ENCODE measurements at regions not wholly inside any gene's neighbourhood (a gene's known extent, or its start where the extent isn't known, plus 50 kb on each side); places are given as distances from the start of the nearest gene placed in this dataset.

DNA sequence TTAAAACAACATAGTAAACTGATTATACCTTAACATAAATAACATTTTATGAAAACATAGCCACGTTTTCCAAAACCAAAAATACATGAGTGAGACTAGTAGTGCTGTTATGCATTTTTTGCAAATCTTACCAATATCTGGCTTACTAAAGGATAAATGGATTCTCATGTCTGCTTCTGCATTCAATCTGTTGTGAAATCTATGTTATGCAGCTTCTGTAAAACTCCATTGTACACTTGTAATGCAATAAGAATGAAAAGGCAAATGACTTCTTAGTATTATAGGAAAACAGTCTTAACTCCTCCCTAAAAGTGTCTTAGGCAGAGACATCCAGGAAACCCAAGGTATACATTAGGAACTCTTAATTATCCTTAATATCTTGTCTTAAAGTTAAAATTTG, 330.9 kb upstream of the THBS1 start:
- Histone ChIP-seq H4K8ac (ENCODE audit: low read depth, low read length) (no peak overlapping the region), H3K9ac (ENCODE audit: low read depth, low read length, poor library complexity) (no peak overlapping the region), H3K18ac (ENCODE audit: low read length) (no peak overlapping the region), H4K91ac (ENCODE audit: low read depth, low read length, poor library complexity) (no peak overlapping the region), H3K14ac (ENCODE audit: low read length) (no peak overlapping the region), H3K27ac (replicated peaks; ENCODE audit: low read length) (no peak overlapping the region), H3K79me1 (ENCODE audit: low read depth, low read length) (no peaks in the 10 kb centered on the region), H3K4me3 (ENCODE audit: low read length in 2 of 2) (no peak overlapping the region), H3K23ac (ENCODE audit: low read depth, low read length, poor library complexity) (no peak overlapping the region), H3K4me2 (ENCODE audit: insufficient read depth, low read length, poor library complexity, severe bottlenecking) (no peak overlapping the region), H2BK15ac (ENCODE audit: low read length) (no peak overlapping the region), H3K36me3 (replicated peaks in 1 of 2; ENCODE audit: control insufficient read depth in 2 of 2, insufficient read depth in 2 of 2, low read length in 2 of 2) (no peaks in the 10 kb centered on the region), H2AFZ (ENCODE audit: low read length) (no peak overlapping the region), H3K4me1 (ENCODE audit: control insufficient read depth in 2 of 2, insufficient read depth in 1 of 2, low read depth in 1 of 2, low read length in 2 of 2) (peaks cover 0 to 2% of the 10 kb centered on the region in 2 donors), H2BK120ac (ENCODE audit: low read depth, low read length) (no peak overlapping the region), H2BK5ac (ENCODE audit: low read length) (no peak overlapping the region), H2AK5ac (ENCODE audit: low read depth, low read length) (no peak overlapping the region), H3K9me3 (replicated peaks in 1 of 2; ENCODE audit: control insufficient read depth in 2 of 2, insufficient read depth in 1 of 2, low read depth in 1 of 2, low read length in 2 of 2) (no peaks in the 10 kb centered on the region), H2BK12ac (ENCODE audit: low read length) (no peak overlapping the region), H3K27me3 (ENCODE audit: control insufficient read depth in 3 of 3, insufficient read depth in 3 of 3, low read depth in 1 of 3, low read length in 3 of 3) (no peaks in the 10 kb centered on the region), H3K4ac (ENCODE audit: low read length) (no peak overlapping the region)
- no peak for DNase-seq (ENCODE audit: low spot score)
- no CpG with 5 or more reads among the region's 1 CpG for WGBS, 2 donors (ENCODE audit: extremely low coverage in 2 of 2, insufficient read length in 2 of 2, insufficient replicate concordance in 1 of 2)

DNA sequence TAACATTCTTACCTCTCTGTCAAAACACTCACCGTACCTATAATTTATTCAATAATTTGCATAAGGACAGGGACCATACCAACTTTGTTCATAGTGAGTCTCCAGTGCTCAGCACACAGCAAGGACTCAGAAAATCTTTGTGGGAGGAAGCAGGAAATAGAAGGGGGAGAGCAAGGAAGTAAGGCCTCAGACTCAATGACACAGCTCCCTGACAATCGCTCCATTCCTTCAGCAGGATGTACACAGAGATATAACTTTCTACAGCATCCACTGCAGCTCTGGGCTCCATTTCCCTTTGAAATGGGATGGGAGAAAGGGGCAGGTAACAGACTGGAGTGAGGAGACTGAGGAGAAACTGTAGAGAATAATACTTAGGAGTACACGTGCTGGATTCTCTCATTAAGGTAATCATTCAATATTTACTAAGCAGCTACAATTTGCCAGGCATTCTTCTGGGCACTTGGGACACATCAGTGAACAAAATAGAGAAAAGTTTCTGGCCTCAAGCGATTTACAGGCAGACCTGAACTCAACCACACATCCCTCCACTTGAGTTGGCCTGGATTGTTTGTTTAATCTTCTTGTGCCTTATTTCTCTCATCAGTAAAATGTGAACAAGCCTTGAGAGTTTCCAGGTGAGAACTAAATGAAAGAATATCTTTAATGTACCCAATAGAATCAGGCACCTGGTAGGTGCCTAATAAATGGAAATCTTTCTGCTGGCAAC, 330.3 kb upstream of the THBS1 start:
- no peak overlapping the region for H3K4me3 ChIP-seq (ENCODE audit: low read length in 2 of 2)
- H3K27me3 ChIP-seq (ENCODE audit: control insufficient read depth in 3 of 3, insufficient read depth in 3 of 3, low read depth in 1 of 3, low read length in 3 of 3), result no peaks in the 10 kb centered on the region
- H3K9ac ChIP-seq (ENCODE audit: low read depth, low read length, poor library complexity), result no peak overlapping the region
- H3K27ac ChIP-seq (replicated peaks; ENCODE audit: low read length), result no peak overlapping the region
- no peak overlapping the region for H3K23ac ChIP-seq (ENCODE audit: low read depth, low read length, poor library complexity)
- no peak overlapping the region for H3K4ac ChIP-seq (ENCODE audit: low read length)
- peaks cover 0 to 2% of the 10 kb centered on the region in 2 donors for H3K4me1 ChIP-seq (ENCODE audit: control insufficient read depth in 2 of 2, insufficient read depth in 1 of 2, low read depth in 1 of 2, low read length in 2 of 2)
- H3K79me1 ChIP-seq (ENCODE audit: low read depth, low read length), result no peaks in the 10 kb centered on the region
- H3K9me3 ChIP-seq (replicated peaks in 1 of 2; ENCODE audit: control insufficient read depth in 2 of 2, insufficient read depth in 1 of 2, low read depth in 1 of 2, low read length in 2 of 2), result no peaks in the 10 kb centered on the region
- H3K4me2 ChIP-seq (ENCODE audit: insufficient read depth, low read length, poor library complexity, severe bottlenecking), result no peak overlapping the region
- no peaks in the 10 kb centered on the region for H3K36me3 ChIP-seq (replicated peaks in 1 of 2; ENCODE audit: control insufficient read depth in 2 of 2, insufficient read depth in 2 of 2, low read length in 2 of 2)
- H2BK15ac ChIP-seq (ENCODE audit: low read length), result no peak overlapping the region
- H2AK5ac ChIP-seq (ENCODE audit: low read depth, low read length), result no peak overlapping the region
- no peak for DNase-seq (ENCODE audit: low spot score)
- no peak overlapping the region for H2BK120ac ChIP-seq (ENCODE audit: low read depth, low read length)
- H3K18ac ChIP-seq (ENCODE audit: low read length), result no peak overlapping the region
- H4K91ac ChIP-seq (ENCODE audit: low read depth, low read length, poor library complexity), result no peak overlapping the region
- WGBS, 2 donors (ENCODE audit: extremely low coverage in 2 of 2, insufficient read length in 2 of 2, insufficient replicate concordance in 1 of 2), result no CpG with 5 or more reads among the region's 4 CpGs
- no peak overlapping the region for H2BK5ac ChIP-seq (ENCODE audit: low read length)
- H3K14ac ChIP-seq (ENCODE audit: low read length), result no peak overlapping the region
- no peak overlapping the region for H2BK12ac ChIP-seq (ENCODE audit: low read length)
- no peak overlapping the region for H4K8ac ChIP-seq (ENCODE audit: low read depth, low read length)
- no peak overlapping the region for H2AFZ ChIP-seq (ENCODE audit: low read length)

DNA sequence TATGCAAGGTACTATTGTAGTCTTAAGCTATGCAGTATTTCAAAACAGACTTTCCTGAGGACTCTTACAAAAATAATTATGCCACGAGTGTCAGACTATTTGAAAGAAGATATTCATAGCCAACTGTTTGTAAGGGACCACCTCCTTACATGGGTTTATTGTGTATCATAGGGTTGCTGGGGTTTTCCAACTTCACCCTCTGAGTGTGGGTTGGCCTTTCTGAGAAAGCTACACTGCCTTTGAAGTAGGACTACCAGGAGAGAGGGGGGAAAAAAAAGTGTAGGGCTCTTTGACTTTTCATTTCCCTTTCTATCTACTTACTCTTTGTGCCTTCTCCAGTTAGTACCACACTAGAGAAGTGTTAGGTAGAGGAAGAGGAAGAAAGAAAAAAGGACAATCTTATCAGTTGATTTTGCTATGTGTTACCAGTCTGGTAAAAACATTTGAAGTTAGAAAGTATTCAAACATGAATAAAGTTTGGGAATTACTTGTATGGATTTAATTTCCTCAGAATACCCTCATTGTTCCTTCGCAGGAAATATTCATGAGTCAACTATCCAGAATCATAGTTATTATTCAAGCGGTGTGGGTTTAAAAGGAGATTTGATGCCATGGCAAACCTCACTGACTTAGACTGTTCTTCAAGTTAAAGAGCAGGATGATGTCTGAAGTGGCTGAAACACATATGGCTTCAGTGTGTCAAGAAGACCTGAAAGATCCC, 329.3 kb upstream of the THBS1 start:
- no peak overlapping the region for H3K14ac ChIP-seq (ENCODE audit: low read length)
- H3K9me3 ChIP-seq (replicated peaks in 1 of 2; ENCODE audit: control insufficient read depth in 2 of 2, insufficient read depth in 1 of 2, low read depth in 1 of 2, low read length in 2 of 2), result no peaks in the 10 kb centered on the region
- no peak overlapping the region for H3K23ac ChIP-seq (ENCODE audit: low read depth, low read length, poor library complexity)
- peaks cover 0 to 2% of the 10 kb centered on the region in 2 donors for H3K4me1 ChIP-seq (ENCODE audit: control insufficient read depth in 2 of 2, insufficient read depth in 1 of 2, low read depth in 1 of 2, low read length in 2 of 2)
- H3K4ac ChIP-seq (ENCODE audit: low read length), result no peak overlapping the region
- H3K27ac ChIP-seq (replicated peaks; ENCODE audit: low read length), result no peak overlapping the region
- H4K91ac ChIP-seq (ENCODE audit: low read depth, low read length, poor library complexity), result no peak overlapping the region
- no CpG with 5 or more reads among the region's 3 CpGs for WGBS, 2 donors (ENCODE audit: extremely low coverage in 2 of 2, insufficient read length in 2 of 2, insufficient replicate concordance in 1 of 2)
- no peaks in the 10 kb centered on the region for H3K27me3 ChIP-seq (ENCODE audit: control insufficient read depth in 3 of 3, insufficient read depth in 3 of 3, low read depth in 1 of 3, low read length in 3 of 3)
- no peak for DNase-seq (ENCODE audit: low spot score)
- no peaks in the 10 kb centered on the region for H3K79me1 ChIP-seq (ENCODE audit: low read depth, low read length)
- H2AFZ ChIP-seq (ENCODE audit: low read length), result no peak overlapping the region
- no peak overlapping the region for H2AK5ac ChIP-seq (ENCODE audit: low read depth, low read length)
- H3K18ac ChIP-seq (ENCODE audit: low read length), result no peak overlapping the region
- H4K8ac ChIP-seq (ENCODE audit: low read depth, low read length), result no peak overlapping the region
- H2BK120ac ChIP-seq (ENCODE audit: low read depth, low read length), result no peak overlapping the region
- no peak overlapping the region for H3K9ac ChIP-seq (ENCODE audit: low read depth, low read length, poor library complexity)
- H2BK5ac ChIP-seq (ENCODE audit: low read length), result no peak overlapping the region
- H3K4me3 ChIP-seq (ENCODE audit: low read length in 2 of 2), result no peak overlapping the region
- no peak overlapping the region for H2BK12ac ChIP-seq (ENCODE audit: low read length)
- H3K36me3 ChIP-seq (replicated peaks in 1 of 2; ENCODE audit: control insufficient read depth in 2 of 2, insufficient read depth in 2 of 2, low read length in 2 of 2), result no peaks in the 10 kb centered on the region
- no peak overlapping the region for H3K4me2 ChIP-seq (ENCODE audit: insufficient read depth, low read length, poor library complexity, severe bottlenecking)
- no peak overlapping the region for H2BK15ac ChIP-seq (ENCODE audit: low read length)

DNA sequence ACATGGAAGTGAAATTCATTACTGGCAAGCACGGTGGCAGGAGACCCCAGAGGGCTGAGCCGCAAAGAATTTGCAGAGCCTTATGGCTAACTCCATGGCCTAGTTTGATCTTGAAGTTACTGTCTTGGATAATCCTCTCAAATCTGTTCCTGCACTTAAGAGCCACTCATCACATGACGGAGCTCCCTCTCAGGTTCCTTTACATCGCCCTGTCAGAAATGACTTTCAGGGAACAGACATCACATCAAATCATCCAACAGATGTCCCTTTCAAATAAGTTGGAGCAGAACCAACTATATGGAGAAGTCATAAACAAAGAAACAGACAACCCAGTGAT, 328.8 kb upstream of the THBS1 start:
- H2BK5ac ChIP-seq (ENCODE audit: low read length), result no peak overlapping the region
- H3K4me2 ChIP-seq (ENCODE audit: insufficient read depth, low read length, poor library complexity, severe bottlenecking), result no peak overlapping the region
- H4K8ac ChIP-seq (ENCODE audit: low read depth, low read length), result no peak overlapping the region
- no peak overlapping the region for H2BK12ac ChIP-seq (ENCODE audit: low read length)
- H3K14ac ChIP-seq (ENCODE audit: low read length), result no peak overlapping the region
- no peak overlapping the region for H3K18ac ChIP-seq (ENCODE audit: low read length)
- no peaks in the 10 kb centered on the region for H3K9me3 ChIP-seq (replicated peaks in 1 of 2; ENCODE audit: control insufficient read depth in 2 of 2, insufficient read depth in 1 of 2, low read depth in 1 of 2, low read length in 2 of 2)
- H2BK120ac ChIP-seq (ENCODE audit: low read depth, low read length), result no peak overlapping the region
- H3K9ac ChIP-seq (ENCODE audit: low read depth, low read length, poor library complexity), result no peak overlapping the region
- H3K4me1 ChIP-seq (ENCODE audit: control insufficient read depth in 2 of 2, insufficient read depth in 1 of 2, low read depth in 1 of 2, low read length in 2 of 2), result peaks cover 0 to 2% of the 10 kb centered on the region in 2 donors
- H3K79me1 ChIP-seq (ENCODE audit: low read depth, low read length), result no peaks in the 10 kb centered on the region
- no peak overlapping the region for H2AFZ ChIP-seq (ENCODE audit: low read length)
- no CpG with 5 or more reads among the region's 4 CpGs for WGBS, 2 donors (ENCODE audit: extremely low coverage in 2 of 2, insufficient read length in 2 of 2, insufficient replicate concordance in 1 of 2)
- H3K27ac ChIP-seq (replicated peaks; ENCODE audit: low read length), result no peak overlapping the region
- H3K4me3 ChIP-seq (ENCODE audit: low read length in 2 of 2), result no peak overlapping the region
- H3K27me3 ChIP-seq (ENCODE audit: control insufficient read depth in 3 of 3, insufficient read depth in 3 of 3, low read depth in 1 of 3, low read length in 3 of 3), result no peaks in the 10 kb centered on the region
- H3K23ac ChIP-seq (ENCODE audit: low read depth, low read length, poor library complexity), result no peak overlapping the region
- no peaks in the 10 kb centered on the region for H3K36me3 ChIP-seq (replicated peaks in 1 of 2; ENCODE audit: control insufficient read depth in 2 of 2, insufficient read depth in 2 of 2, low read length in 2 of 2)
- no peak for DNase-seq (ENCODE audit: low spot score)
- no peak overlapping the region for H3K4ac ChIP-seq (ENCODE audit: low read length)
- H4K91ac ChIP-seq (ENCODE audit: low read depth, low read length, poor library complexity), result no peak overlapping the region
- H2AK5ac ChIP-seq (ENCODE audit: low read depth, low read length), result no peak overlapping the region
- no peak overlapping the region for H2BK15ac ChIP-seq (ENCODE audit: low read length)

All from neuronal stem cell (in vitro differentiated cells).